Neuronal stem cell (in vitro differentiated cells): ENCODE measurements at regions not wholly inside any gene's neighbourhood (a gene's known extent, or its start where the extent isn't known, plus 50 kb on each side); places are given as distances from the start of the nearest gene placed in this dataset.

ENCODE experiments used
- DNase-seq: peaks from one replicate; pipeline ENCODE4 v3.0.0-alpha.2; 2013; ENCODE audit warnings: low spot score
- H2AFZ ChIP-seq: one replicate; pipeline ENCODE4 v1.6.1; 2013; ENCODE audit warnings: mild to moderate bottlenecking, low read length, inconsistent platforms
- H2AK5ac ChIP-seq: 2 replicates; pipeline ENCODE4 v1.6.1; 2013; ENCODE audit warnings: low read depth, mild to moderate bottlenecking, inconsistent platforms, low read length, moderate library complexity, mixed read lengths
- H2BK120ac ChIP-seq: 2 replicates; pipeline ENCODE4 v1.6.1; 2013; ENCODE audit warnings: low read depth, mild to moderate bottlenecking, inconsistent platforms, low read length, moderate library complexity, mixed read lengths
- H2BK12ac ChIP-seq: one replicate; pipeline ENCODE4 v1.6.1; 2013; ENCODE audit warnings: low read length, inconsistent platforms
- H2BK15ac ChIP-seq: 2 replicates; pipeline ENCODE4 v1.6.1; 2013; ENCODE audit warnings: mild to moderate bottlenecking, low read length, inconsistent platforms, mixed read lengths
- H2BK5ac ChIP-seq: one replicate; pipeline ENCODE4 v1.6.1; 2013; ENCODE audit warnings: inconsistent platforms, mild to moderate bottlenecking, low read length, moderate library complexity
- H3K14ac ChIP-seq: one replicate; pipeline ENCODE4 v1.6.1; 2013; ENCODE audit warnings: low read length, inconsistent platforms
- H3K18ac ChIP-seq: 2 replicates; pipeline ENCODE4 v1.6.1; 2013; ENCODE audit warnings: low read length, inconsistent platforms
- H3K23ac ChIP-seq: 2 replicates; pipeline ENCODE4 v1.6.1; 2013; ENCODE audit warnings: low read depth, mild to moderate bottlenecking, mixed read lengths, low read length, inconsistent platforms; ENCODE audit not compliant: poor library complexity
- H3K27ac ChIP-seq: replicated peaks from 3 replicates; pipeline ENCODE4 v1.5.1; 2013; ENCODE audit warnings: low read length, inconsistent platforms
- H3K27me3 ChIP-seq, 3 experiments: 2 replicates each; pipeline ENCODE4 v1.6.1; 2013; ENCODE audit warnings: low read length in 3 of 3, mild to moderate bottlenecking in 2 of 3, inconsistent platforms in 1 of 3, low read depth in 1 of 3, mixed read lengths in 1 of 3, moderate library complexity in 1 of 3; ENCODE audit not compliant: control insufficient read depth in 3 of 3, insufficient read depth in 3 of 3
- H3K36me3 ChIP-seq, 2 donors: replicated peaks in 1 of 2; 2 replicates each; pipeline ENCODE4 v1.6.1; 2013; ENCODE audit warnings: low read length in 2 of 2; ENCODE audit not compliant: control insufficient read depth in 2 of 2, insufficient read depth in 2 of 2
- H3K4ac ChIP-seq: 2 replicates; pipeline ENCODE4 v1.6.1; 2013; ENCODE audit warnings: inconsistent platforms, mild to moderate bottlenecking, low read length, moderate library complexity
- H3K4me1 ChIP-seq, 2 donors: 1 replicate in 1 of 2; 2 replicates in 1 of 2; pipeline ENCODE4 v1.6.1; 2013; ENCODE audit warnings: low read length in 2 of 2, low read depth in 1 of 2; ENCODE audit not compliant: control insufficient read depth in 2 of 2, insufficient read depth in 1 of 2
- H3K4me2 ChIP-seq: one replicate; pipeline ENCODE4 v1.6.1; 2013; ENCODE audit warnings: mild to moderate bottlenecking, low read length, inconsistent platforms; ENCODE audit not compliant: insufficient read depth, poor library complexity, severe bottlenecking
- H3K4me3 ChIP-seq, 2 donors: 2 replicates each; pipeline ENCODE4 v1.5.1; 2013; ENCODE audit warnings: low read length in 2 of 2, mild to moderate bottlenecking in 2 of 2, inconsistent platforms in 1 of 2, moderate library complexity in 1 of 2
- H3K79me1 ChIP-seq: one replicate; pipeline ENCODE4 v1.6.1; 2013; ENCODE audit warnings: low read depth, mild to moderate bottlenecking, inconsistent platforms, low read length, moderate library complexity
- H3K9ac ChIP-seq: one replicate; pipeline ENCODE4 v1.6.1; 2013; ENCODE audit warnings: mild to moderate bottlenecking, low read depth, low read length, inconsistent platforms; ENCODE audit not compliant: poor library complexity
- H3K9me3 ChIP-seq, 2 donors: replicated peaks in 1 of 2; 2 replicates each; pipeline versions ENCODE3 to v1.6.1; 2013; ENCODE audit warnings: low read length in 2 of 2, mild to moderate bottlenecking in 2 of 2, inconsistent platforms in 1 of 2, low read depth in 1 of 2, mixed read lengths in 1 of 2, moderate library complexity in 1 of 2; ENCODE audit not compliant: control insufficient read depth in 2 of 2, insufficient read depth in 1 of 2
- H4K8ac ChIP-seq: one replicate; pipeline ENCODE4 v1.6.1; 2013; ENCODE audit warnings: low read depth, mild to moderate bottlenecking, inconsistent platforms, low read length, moderate library complexity
- H4K91ac ChIP-seq: one replicate; pipeline ENCODE4 v1.6.1; 2013; ENCODE audit warnings: low read length, low read depth, mild to moderate bottlenecking, inconsistent platforms; ENCODE audit not compliant: poor library complexity
- WGBS, 2 donors: extraction: QIAGEN DNeasy Blood & Tissue Kit; methylation state at CpG; one replicate each; pipeline ENCODE4 v1.1.7; 2013; ENCODE audit warnings: missing lambda C conversion rate in 2 of 2, mixed read lengths in 1 of 2; ENCODE audit not compliant: insufficient read length in 2 of 2, insufficient replicate concordance in 1 of 2; ENCODE audit errors: extremely low coverage in 2 of 2; 5-methylcytosine and 5-hydroxymethylcytosine counted together

GRCh38 chr5:166354332-166354731, 1937.1 kb upstream of the WWC1 start:
- Histone ChIP-seq H4K91ac (no peak overlapping the region), H2BK15ac (no peak overlapping the region), H3K36me3 (no peaks in the 10 kb centered on the region), H2BK5ac (no peak overlapping the region), H3K23ac (no peak overlapping the region), H3K27me3 (no peaks in the 10 kb centered on the region), H2AFZ (no peak overlapping the region), H3K9me3 (no peaks in the 10 kb centered on the region), H3K79me1 (no peaks in the 10 kb centered on the region), H3K4me2 (no peak overlapping the region), H2AK5ac (no peak overlapping the region), H3K4ac (no peak overlapping the region), H3K4me3 (no peak overlapping the region), H2BK120ac (no peak overlapping the region), H3K4me1 (peaks cover 1 to 2% of the 10 kb centered on the region in 2 donors), H3K27ac (no peak overlapping the region), H3K18ac (no peak overlapping the region), H3K14ac (no peak overlapping the region), H4K8ac (no peak overlapping the region), H3K9ac (no peak overlapping the region), H2BK12ac (no peak overlapping the region)
- no CpG with 5 or more reads among the region's 1 CpG for WGBS, 2 donors
- DNase-seq: no peak

GRCh38 chr5:166356096-166356495, 1935.3 kb upstream of the WWC1 start:
- Histone ChIP-seq H3K27ac (no peak overlapping the region), H3K23ac (no peak overlapping the region), H3K36me3 (no peaks in the 10 kb centered on the region), H2BK120ac (no peak overlapping the region), H3K27me3 (no peaks in the 10 kb centered on the region), H3K79me1 (no peaks in the 10 kb centered on the region), H3K4ac (no peak overlapping the region), H4K91ac (no peak overlapping the region), H3K4me2 (no peak overlapping the region), H3K18ac (no peak overlapping the region), H3K4me3 (no peak overlapping the region), H2BK15ac (no peak overlapping the region), H3K9me3 (no peaks in the 10 kb centered on the region), H2AK5ac (no peak overlapping the region), H4K8ac (no peak overlapping the region), H2AFZ (no peak overlapping the region), H2BK12ac (no peak overlapping the region), H3K9ac (no peak overlapping the region), H3K4me1 (peaks cover 1 to 2% of the 10 kb centered on the region in 2 donors), H2BK5ac (no peak overlapping the region), H3K14ac (no peak overlapping the region)
- no peak for DNase-seq
- WGBS, 2 donors: no CpG with 5 or more reads among the region's 5 CpGs

- Histone ChIP-seq H3K4me1 (peaks cover 1 to 5% of the 10 kb centered on the region in 2 donors), H4K91ac (no peak overlapping the region), H4K8ac (no peak overlapping the region), H3K9me3 (peaks cover 7 to 11% of the 10 kb centered on the region in 2 donors), H2AFZ (no peak overlapping the region), H3K18ac (no peak overlapping the region), H3K4me2 (no peak overlapping the region), H2AK5ac (no peak overlapping the region), H3K36me3 (no peaks in the 10 kb centered on the region), H2BK5ac (no peak overlapping the region), H3K9ac (no peak overlapping the region), H3K27ac (no peak overlapping the region), H2BK12ac (no peak overlapping the region), H2BK120ac (no peak overlapping the region), H3K4me3 (no peak overlapping the region), H2BK15ac (no peak overlapping the region), H3K4ac (no peak overlapping the region), H3K23ac (no peak overlapping the region), H3K27me3 (no peaks in the 10 kb centered on the region), H3K14ac (no peak overlapping the region), H3K79me1 (no peaks in the 10 kb centered on the region)
- WGBS, 2 donors: no CpG with 5 or more reads among the region's 4 CpGs
- no peak for DNase-seq
Measured at GRCh38 chr5:166358127-166358830, 1933.2 kb upstream of the WWC1 start.

- Histone ChIP-seq H3K4me1 (peaks cover 1 to 6% of the 10 kb centered on the region in 2 donors), H3K14ac (no peak overlapping the region), H3K23ac (no peak overlapping the region), H3K27ac (no peak overlapping the region), H3K4me3 (no peak overlapping the region), H2BK120ac (no peak overlapping the region), H3K36me3 (no peaks in the 10 kb centered on the region), H2BK12ac (no peak overlapping the region), H3K18ac (no peak overlapping the region), H4K91ac (no peak overlapping the region), H3K9me3 (peaks cover 7 to 11% of the 10 kb centered on the region in 2 donors), H3K27me3 (no peaks in the 10 kb centered on the region), H3K9ac (no peak overlapping the region), H2BK15ac (no peak overlapping the region), H3K4me2 (no peak overlapping the region), H2BK5ac (no peak overlapping the region), H3K79me1 (no peaks in the 10 kb centered on the region), H2AFZ (no peak overlapping the region), H3K4ac (no peak overlapping the region), H4K8ac (no peak overlapping the region), H2AK5ac (no peak overlapping the region)
- no peak for DNase-seq
- no CpG with 5 or more reads among the region's 6 CpGs for WGBS, 2 donors
Measured at GRCh38 chr5:166363087-166363760, 1928.2 kb upstream of the WWC1 start.
